ACHN (cell line): ENCODE measurements at regions not wholly inside any gene's neighbourhood (a gene's known extent, or its start where the extent isn't known, plus 50 kb on each side); places are given as distances from the start of the nearest gene placed in this dataset.

Experiments
- DNase-seq: peaks from one replicate; pipeline ENCODE4 v3.0.0-alpha.2; 2015
- in situ Hi-C: cut with HindIII; loops from 2 replicates; pipeline ENCODE4 v1.10.0; 2017; ENCODE audit warnings: low sequenced_read_pairs, low pct_ligation_motif_present, low pct_unique_long_range_greater_than_20kb

DNA sequence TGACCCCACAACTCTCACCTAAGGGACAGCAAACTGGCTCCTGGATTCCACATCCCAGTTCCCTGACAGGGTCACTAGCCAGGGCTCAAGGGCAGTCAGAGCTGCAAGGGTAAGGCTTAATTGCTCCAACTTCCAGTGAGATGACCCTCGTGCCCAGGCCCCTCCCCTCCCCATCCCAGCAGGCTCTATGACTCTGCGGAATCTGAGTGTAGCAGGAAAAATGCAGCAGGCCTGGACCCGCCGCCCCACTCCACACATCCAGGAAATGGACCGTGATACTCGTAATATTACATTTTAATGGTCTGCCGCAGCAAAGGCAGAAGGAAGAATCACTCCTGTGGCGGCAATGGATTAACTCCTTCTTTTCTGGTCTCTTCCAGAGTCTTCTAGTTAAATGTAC lies 91.7 kb upstream of the CHST15 start:
- DNase-seq = no peak
- in situ Hi-C loops = no loop called here

DNA sequence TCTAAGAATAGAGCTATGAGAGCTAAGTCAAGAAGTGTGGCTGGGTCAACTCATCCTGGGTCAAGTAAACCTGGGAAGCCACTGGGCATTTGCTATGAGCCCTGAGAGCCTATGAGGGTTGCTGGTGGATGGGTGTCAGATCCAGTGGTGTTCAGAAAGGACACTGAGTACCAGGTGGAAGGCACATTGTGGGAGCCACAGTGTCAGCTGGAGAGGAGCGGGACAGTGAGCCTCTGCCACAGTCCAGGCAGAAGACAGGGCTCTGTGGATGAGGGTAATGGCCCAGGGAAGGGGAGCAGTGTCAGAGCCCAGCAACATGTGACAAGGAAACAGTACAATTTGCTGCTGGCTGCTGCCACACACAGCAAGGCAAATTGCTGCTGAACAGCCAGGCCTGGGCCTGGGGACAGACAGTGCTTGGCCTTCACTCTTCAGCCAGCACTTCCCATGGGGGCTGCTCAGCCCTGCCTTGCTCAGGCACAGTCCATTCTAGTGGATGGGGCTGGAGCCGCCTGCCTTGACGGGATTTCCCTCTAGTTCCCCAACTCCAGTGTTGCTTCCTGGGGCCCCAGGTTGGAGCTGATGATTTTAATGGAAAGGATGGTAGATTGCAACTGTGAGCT lies 90.9 kb upstream of the CHST15 start:
- in situ Hi-C loops = no loop called here
- no peak for DNase-seq

- no peak for DNase-seq
- in situ Hi-C loops = no loop called here
Observed at GRCh38 chr10:124183617-124184016, 90.2 kb upstream of the CHST15 start.

GRCh38 chr10:124182088-124182541 lies 88.7 kb upstream of the CHST15 start:
- DNase-seq = no peak
- in situ Hi-C loops = no loop called here

- DNase-seq = no peak
- in situ Hi-C loops = no loop called here
Observed at GRCh38 chr10:124181656-124182055, 88.3 kb upstream of the CHST15 start.

DNA sequence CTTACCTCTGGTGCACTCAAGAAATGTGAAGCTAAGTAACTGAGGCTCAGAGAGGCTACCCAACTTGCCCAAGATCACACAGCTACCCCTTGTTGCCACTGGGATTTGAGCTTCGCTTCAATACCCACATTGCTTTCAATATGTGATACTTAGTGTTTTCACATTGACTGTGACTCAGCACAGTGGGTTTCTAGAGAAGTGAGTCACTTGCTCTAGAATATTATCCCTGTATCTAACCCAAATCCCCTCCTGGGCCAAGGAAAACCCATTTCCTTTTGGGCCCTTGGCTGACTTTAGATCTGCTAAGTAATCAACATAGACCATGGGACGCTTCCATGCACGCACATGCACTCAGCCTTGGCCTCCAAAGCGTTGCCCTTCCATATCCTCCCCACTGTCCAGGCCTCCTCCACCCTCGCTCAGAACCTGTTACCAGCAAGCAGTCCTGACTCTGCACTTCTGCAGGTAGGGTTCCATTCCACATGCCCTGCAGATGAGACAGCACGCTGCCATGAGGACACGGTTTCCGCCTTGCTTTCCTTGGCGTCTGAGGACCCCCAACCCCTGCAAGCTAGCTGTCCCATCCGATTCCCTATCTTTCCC lies 87.7 kb upstream of the CHST15 start:
- peak; percentile 85 for DNase-seq
- in situ Hi-C loops = no loop called here

DNA sequence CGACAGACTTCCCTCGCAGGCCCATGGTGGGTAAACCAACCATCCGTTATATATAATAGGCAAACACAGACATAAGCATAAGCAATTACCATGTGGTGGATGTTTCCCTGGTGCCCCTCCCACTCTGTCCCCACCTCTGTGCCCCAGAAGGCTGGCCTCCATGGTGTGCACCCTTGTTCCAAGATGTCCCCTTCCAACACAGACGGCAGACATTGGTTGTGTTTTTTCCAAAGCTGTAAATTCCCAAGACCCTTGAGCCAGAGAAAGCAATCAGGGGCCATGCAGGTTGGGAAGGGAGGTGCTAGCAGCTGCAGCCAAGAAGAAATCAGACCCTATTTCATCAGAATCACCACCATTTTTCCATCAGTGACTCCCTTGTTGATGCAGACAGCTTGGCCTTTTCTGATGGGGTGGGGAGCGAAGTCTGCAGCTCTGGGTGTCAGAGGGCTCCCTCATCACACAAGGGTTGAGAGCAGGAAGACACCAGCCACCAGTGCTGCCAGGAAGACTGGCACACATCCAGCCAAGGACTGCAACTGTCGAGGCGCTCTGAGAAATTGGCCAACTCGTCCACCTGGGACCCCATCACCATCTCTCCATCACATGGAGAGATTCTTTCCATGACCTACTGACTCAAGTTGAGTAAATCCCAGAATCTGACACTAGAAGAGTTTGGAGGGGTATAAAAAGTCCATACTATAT lies 86.8 kb upstream of the CHST15 start:
- DNase-seq = no peak
- in situ Hi-C loops = no loop called here

DNA sequence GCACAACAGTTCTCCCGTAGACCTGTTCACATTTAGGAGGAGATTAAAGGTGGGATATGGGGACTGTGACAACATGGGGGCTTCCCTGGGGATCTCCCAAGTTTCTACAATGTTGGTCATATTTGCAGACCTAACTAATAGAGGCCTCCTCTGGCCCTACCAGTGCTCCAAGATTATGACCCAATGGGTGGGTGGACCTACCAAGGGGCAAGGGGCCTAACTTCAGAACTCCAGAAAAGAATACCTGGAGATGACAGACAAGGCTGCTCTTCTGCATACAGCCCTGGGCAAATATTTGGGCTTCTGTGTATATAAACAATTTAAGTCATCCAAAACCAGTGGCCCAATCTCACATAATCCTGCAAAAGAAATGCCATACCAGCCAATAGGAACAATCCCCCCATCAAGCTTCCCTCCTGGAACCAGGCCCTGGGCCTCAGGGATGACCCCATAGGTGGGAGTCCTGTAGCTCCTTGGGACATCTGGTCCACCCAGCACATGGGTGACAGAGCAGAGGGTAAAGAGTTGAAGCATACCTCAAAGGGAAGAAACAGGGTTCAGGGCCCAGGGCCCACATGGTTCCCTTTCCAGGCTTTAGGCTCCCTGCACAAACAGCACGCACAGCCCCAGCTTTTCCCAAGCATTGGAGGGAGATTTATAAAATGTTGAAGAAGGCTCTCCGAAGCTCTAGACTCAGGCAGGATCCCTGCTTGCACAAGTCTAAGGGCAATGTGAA lies 86.1 kb upstream of the CHST15 start:
- in situ Hi-C loops = no loop called here

DNA sequence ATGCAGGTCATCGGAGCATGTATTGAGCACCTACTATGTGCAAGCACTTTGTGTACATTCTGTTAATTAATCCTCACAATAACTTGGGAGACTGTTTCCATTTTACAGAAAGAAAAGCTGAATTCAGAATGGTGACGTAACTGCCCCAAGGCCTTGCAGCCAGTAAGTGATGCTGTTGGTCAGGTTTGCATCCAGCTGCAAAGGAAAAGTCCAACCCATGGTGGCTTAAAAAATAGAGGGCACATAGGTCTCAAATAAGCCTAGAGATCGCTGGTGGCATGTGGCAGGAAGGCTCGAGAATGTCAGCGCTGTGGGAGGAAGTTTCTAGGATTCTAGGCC lies 83.8 kb upstream of the CHST15 start:
- in situ Hi-C loops = no loop called here
- DNase-seq = no peak

More for the DNA sequence above, 86.1 kb upstream of the CHST15 start:
- no peak for DNase-seq

DNA sequence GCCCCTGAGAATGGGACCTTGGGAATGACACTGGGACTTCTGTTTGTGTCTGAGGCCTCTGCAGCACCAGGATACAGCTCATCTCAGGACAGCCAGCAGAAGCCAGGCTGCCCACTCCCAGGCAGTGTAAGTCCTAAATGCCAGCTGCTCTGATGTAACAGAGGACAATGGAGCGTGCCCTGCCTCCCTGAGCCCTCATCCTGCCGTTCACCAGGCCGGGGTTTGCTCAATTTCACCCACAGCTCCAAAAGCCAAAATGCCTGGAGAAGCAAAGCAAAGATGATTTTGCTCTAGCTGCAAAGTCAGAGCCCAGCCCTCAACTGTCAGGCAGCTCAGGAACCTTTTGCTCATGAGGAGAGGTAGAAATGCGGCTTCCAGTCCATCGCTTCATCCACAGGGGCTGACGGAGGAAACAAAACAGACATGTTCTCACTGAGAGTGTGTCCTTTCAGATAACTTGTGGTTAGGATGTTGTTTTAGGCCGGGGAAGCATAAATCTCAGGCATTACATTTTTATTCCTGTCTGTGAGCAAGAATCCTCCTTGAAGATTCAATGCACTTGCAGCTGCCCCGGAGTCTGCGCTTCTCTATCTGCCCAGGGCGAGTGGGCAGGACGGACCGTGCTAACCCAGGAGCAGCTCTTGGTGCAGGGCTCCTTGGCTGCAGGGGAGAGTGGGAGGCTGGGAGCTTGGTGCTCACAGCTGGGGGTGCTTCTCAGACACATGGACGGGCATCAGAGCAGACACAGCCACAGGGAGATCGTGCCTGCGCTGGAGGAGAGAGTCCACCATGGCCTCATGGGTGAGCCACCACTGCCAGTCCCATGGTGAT lies 83.2 kb upstream of the CHST15 start:
- in situ Hi-C loops = no loop called here
- no peak for DNase-seq

DNA sequence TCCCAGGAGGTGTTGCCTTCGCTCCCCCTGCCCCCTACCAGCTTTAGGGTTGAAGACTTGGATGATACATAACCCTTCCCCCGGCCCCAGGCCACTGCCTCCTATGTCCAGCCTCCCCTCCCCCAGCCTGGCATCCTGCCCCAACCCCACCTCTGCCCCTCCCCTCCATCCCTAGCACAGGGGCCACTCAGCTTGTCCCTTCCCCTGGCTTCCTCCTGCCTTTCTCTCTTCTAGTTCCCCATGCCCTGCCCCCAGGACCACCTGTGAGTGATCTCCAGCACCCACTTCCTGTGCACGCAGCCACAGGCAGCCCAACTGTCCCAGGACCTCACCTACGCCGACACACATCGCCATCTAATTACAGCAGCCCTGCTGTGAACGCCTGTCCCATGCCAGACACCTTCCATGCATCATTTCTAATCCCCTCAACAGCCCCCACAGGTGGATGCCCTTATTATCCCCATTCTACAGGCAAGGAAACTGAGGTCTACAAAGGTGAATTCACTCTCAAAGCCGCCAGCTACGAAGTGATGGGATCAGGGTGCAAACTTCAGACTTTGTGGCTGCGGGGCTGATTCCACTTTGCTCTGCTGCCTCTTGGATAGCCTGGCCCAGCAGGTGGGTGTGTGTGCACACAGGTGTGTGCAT lies 82.4 kb upstream of the CHST15 start:
- in situ Hi-C loops = no loop called here

GRCh38 chr10:124174673-124175645 lies 81.6 kb upstream of the CHST15 start:
- in situ Hi-C loops = no loop called here
- DNase-seq = no peak

More for the DNA sequence above, 82.4 kb upstream of the CHST15 start:
- no peak for DNase-seq

GRCh38 chr10:124174071-124174566 lies 80.7 kb upstream of the CHST15 start:
- in situ Hi-C loops = no loop called here

DNA sequence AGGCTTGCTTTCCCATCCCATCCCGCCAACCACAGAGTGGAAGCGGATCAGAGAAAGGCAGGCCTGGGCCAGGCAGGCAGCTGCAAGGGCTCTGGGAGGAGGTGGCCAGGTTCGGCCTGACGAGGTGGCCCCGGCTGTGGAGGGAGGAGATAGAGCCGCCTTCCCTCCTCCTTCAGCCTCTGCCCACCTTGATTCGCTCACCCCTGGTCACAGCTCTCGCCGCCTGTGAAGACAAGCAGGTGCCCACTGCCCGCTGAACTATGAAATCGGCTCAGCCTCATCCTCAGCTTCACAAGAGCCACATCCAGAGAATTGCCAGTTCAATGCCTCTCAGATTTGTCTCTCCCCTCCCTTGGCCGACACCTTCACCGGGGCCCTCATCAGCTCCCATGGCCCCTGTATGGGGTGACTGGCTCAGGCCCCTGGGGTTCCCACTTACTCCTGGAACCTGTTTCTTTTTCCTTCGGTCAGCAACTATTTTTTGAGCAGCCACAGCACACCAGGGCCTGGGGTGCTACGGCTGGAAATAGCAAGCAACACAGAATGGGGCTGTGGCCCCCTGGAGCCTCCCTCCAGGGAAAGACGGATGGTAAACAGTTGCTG lies 80.0 kb upstream of the CHST15 start:
- in situ Hi-C loops = no loop called here

More at GRCh38 chr10:124174071-124174566, 80.7 kb upstream of the CHST15 start:
- no peak for DNase-seq

DNA sequence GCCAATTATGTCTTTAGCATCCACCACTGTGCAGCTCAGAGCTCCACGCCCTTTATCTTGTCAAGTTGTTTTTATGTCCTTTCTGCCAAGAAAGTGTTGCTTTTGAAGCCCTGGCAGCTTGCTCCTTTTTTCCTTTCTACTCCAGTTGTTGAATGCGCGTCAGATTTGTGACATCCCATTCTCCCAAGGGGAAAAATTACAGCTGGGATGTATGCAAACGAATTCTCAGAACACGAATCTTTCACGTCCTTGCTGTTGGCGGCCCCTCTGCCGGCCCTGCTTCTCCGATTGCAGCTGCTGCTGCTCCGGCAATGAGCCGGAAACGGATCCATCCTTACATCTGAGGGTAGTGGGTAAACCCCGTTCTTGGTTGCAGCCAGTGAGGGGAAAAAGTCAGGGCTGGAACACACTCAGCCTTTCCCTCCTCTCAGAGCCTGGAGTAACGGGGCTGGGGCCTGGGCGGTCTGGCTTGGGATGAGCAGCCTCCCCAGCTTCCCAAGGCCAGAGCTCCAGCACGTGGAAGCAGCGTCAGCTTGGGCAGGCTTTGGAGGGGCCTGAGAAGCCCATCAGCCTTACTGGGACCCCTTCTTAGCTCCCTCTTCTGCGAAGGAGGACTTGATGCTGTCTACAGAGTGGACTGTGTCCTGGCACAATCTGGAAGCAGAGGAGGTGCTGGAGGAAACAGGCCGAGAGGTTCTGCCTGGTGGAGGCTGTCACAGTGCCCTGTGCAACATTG lies 79.0 kb upstream of the CHST15 start:
- DNase-seq = no peak
- in situ Hi-C loops = no loop called here

More for the DNA sequence above, 80.0 kb upstream of the CHST15 start:
- no peak for DNase-seq

DNA sequence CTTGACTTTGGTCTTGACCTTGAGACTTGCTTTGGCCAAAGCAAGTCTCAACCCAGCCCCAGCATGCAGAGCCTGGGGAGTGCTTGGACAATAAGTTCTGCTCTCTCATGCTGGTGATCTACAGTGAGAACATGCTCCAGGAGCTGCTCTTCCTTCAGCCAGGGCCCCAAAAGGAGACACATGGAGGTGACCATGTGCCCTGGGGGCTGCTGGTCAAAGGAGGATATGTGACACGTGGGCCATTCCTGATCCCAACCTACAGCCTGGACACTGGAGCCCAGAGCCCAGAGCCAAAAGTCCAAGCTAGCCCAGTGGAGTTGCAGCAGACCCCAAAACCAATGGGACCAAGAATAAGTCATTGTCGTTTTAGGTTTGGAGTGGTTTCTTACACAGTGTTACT lies 78.2 kb upstream of the CHST15 start:
- in situ Hi-C loops = no loop called here
- no peak for DNase-seq
